HG02759 (cell line): ENCODE measurements at regions not wholly inside any gene's neighbourhood (a gene's known extent, or its start where the extent isn't known, plus 50 kb on each side); places are given as distances from the start of the nearest gene placed in this dataset.
"Not testable (repeated sequence)": the region's sequence is repeated elsewhere in the genome, so short reads cannot be mapped to it uniquely, and the experiment has no call there.

Experiments used
- ATAC-seq: cut with Tn5 transposase; IDR thresholded peaks from one replicate; pipeline ENCODE4 v1.9.1; 2021; ENCODE audit warnings: mild to moderate bottlenecking, moderate library complexity; ENCODE audit not compliant: unreplicated experiment

GRCh38 chr11:127995921-127996320 lies 591.4 kb downstream of the ETS1 start:
- no peak for ATAC-seq

DNA sequence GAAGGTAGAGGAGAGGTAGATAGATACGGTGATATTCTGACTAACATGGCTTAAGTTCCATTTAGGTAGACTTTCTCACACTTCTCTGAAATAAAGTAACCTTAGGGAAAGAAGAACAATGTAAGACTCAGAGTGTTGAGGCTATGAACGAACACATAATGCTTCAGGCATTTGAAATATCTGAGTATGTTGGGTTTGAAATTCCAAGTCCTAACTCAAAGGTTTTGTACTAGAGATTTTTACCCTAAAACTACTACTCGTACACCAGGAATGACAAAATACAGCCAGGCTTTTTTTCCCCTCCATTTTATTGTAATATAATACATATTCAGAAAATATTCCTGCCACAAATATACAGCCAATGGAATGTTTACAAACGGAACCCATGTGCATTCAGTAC lies 592.6 kb downstream of the ETS1 start:
- no peak for ATAC-seq

- no peak for ATAC-seq
These were observed 593.6 kb downstream of the ETS1 start for GRCh38 chr11:127993788-127994187.

DNA sequence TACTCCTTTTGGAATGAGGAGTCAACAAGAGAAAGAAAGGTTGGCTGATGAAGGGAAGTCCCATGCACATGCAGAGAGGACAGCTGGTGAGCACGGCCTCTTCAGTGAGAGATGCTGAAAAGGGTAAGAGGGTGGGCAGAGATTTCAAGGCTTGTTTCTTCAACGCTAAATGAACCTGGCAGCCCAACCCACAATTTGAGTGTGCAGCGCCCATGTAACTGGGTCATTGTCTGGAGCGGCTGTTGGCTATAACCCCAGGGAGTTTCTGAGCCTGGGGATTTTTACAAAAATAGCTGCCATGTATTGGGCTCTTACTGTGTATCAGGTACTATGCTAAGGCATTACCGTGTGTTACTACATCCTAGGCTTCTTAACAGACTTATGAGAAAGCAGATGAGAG lies 594.1 kb downstream of the ETS1 start:
- ATAC-seq, result no peak

DNA sequence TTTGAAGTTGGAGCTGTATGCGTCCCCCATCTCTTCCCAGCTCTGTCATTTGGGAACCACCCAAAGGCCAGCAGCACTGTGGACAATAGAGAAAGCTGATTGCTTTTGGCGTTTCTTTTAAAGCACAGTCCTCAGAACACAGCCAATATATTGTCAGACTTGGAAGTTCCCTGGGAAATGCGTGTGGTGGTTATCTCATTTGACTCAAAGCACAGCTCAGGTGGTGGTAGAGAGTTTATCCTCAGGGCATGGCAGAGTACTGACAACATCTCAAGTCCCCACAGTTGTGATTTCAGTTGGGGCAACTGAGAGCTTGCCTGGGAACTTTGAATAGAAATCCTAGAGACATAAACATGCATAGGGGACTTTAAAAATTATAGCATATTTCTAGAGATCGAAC lies 601.3 kb downstream of the ETS1 start:
- no peak for ATAC-seq

DNA sequence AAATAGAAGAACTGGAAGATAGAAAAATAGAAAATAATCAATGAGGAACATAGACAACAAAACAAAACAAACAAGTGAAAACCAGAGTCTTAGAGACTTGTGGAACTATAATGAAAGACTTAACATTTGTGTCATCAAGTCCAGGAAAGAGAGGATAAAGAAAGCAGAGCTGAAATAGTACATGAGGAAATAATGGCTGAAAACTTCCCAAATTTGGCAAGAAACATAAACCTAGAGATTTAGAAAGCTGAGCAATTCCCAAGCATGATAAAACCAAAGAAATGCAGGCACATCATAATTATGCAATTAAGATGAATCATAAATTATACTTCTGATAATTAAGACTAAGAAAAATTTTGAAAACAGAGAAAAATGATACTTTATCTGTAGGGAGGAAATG lies 614.5 kb downstream of the ETS1 start:
- ATAC-seq, result no peak

DNA sequence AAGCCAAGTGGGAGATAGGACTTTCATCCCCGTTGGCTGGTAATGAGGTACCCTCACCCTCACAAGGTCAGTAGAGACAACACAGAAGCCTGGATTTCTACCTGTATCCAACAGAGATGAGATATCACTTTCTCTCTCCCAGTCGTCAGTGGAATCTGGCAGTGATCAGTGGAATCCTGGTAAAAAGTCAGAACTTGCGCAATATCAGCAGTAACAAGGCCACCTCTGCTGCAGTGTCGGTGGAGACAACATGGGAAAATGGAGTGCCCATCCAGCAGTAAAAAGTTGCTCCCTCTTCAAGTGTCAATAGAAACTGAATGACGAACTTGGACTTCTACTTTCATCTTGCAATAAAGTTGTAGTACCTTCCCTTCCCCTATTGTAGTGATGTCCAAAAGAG lies 615.9 kb downstream of the ETS1 start:
- ATAC-seq, result no peak

GRCh38 chr11:127966821-127967220 lies 620.5 kb downstream of the ETS1 start:
- no peak for ATAC-seq

- ATAC-seq, result no peak
These were observed 621.3 kb downstream of the ETS1 start for GRCh38 chr11:127965939-127966668.

- ATAC-seq, result no peak
These were observed 624.9 kb downstream of the ETS1 start for GRCh38 chr11:127962416-127962815.

GRCh38 chr11:127950162-127950561 lies 637.2 kb downstream of the ETS1 start:
- no peak for ATAC-seq

DNA sequence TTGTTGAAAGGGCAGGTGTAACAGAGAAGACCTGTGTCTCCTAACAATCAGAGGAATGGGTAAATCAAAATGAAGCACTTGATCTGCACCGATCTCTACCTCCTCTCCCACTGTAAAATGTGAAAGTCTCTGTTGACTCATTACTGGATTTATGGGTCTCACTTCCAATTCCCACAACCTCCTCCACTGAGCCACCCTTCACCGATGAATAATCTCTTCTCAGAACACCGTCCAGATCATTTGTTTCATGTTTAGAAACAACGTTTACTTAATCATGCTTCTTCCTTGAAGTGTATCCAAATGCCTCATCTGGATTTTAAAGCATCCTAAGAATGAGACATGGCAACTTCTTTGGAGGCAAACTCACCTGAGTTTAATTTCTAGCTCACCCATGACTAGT lies 643.6 kb downstream of the ETS1 start:
- no peak for ATAC-seq

DNA sequence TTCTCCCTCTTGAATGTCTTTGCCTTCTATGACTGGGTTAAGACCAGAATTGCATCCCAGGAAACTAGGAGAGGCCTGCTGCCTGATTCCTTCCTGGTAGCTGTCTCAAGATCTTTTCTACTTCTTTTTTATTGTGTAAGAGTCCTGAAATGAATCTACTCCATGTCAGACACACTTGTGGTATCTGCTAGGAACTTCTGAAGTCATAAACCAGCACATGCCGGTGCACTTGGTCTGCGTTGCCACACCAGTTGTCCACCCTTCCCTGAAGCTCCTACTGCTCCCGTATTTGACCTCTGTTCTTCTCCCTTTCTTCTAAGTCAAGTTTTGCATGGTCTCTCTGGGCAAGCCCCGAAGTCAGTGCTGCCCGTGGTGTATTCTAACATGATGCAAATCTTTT lies 644.2 kb downstream of the ETS1 start:
- no peak for ATAC-seq

DNA sequence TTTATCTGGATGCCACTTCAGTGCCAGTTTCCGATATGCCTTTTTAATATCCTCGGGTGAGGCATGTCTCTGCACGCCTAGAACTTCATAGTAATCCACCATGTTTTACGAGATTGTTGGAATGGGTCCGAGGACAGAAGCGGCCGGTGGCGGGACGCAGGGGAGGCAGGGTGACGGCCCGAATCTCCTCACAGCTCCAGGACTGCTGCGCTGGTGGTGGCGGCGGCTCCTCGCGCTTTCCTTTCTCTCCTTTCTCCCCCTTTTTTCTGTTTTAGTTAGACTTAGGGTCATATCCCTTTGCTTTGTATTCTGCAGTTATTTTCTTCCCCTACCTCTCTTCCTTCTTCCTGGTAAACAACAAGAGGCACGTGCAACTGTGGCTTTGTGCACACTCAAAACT lies 645.8 kb downstream of the ETS1 start:
- not testable (repeated sequence) for ATAC-seq

GRCh38 chr11:127939000-127939399 lies 648.4 kb downstream of the ETS1 start:
- ATAC-seq, result no peak

DNA sequence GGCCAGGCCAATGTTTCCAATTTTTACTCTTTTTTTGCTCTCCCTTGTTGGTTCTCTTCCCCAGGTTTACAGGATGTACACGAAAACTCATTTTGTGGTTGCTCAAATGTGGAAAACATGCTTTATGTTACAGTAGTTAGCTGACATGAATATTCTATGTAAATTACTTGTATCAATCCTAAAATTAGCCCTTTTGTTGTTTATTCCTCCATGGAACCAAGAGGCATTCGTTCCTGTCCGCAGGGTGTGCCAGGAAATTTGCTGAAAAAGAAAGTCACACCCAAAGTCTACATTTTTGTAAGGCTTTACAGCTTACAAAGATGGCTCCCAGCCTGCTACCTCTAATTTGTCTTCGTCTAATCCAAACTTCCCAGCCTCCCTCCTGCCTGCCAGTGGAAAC lies 652.3 kb downstream of the ETS1 start:
- no peak for ATAC-seq

DNA sequence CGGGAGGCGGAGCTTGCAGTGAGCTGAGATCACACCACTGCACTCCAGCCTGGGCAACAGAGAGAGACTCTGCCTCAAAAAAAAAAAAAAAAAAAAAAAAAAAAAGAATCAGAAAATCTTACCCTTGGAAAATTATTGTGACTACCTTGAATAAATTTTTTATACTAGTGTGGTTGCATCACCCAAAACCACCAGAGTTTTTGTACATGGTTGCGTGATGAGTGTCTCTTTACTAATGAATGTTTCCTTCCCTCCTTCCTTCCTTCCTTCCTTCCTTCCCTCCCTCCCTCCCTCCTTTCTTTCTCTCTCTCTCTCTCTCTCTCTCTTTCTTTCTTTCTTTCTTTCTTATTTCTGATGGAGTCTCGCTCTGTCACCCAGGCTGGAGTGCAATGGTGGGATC lies 653.4 kb downstream of the ETS1 start:
- ATAC-seq, result not testable (repeated sequence)

DNA sequence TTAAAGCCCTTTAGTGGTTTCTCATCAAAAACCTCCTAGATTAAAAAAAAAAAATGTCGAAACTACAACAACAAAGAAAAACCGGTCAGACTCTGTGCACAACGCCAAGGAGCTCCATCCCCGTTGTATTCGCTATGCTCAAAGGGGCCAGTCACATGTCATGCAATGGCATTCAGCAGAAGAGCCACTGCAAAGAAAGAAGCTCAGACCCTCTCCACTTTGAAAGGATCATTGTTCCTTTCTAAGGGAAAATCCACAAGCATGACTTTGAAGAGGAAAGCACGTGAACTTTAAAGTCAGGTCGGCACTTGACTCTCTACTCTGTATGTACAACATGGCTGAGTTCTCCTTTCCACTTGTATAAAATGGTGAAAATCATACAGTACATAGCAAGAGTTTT lies 655.6 kb downstream of the ETS1 start:
- ATAC-seq, result no peak

DNA sequence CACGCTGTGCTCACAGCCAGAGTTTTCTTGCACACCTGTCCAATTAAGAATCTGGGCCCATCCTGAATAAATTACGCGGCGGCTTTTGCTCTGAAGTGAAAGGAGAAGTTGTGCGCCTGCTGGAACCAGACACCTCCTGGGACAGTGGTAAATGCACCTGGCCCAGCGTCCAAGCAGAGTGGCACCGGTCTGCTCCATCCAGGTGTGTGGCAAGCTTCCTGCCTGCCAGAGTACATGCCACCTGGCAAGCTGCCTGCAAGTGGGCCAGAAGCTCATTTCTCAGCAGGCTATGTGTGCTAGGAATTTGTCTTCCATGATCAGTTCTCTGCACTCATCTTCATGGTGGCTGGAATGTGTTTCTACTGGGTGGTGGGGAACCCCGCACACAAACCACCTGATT lies 660.6 kb downstream of the ETS1 start:
- no peak for ATAC-seq

- no peak for ATAC-seq
These were observed 661.9 kb downstream of the ETS1 start for GRCh38 chr11:127925475-127925874.

- ATAC-seq, result no peak
These were observed 668.0 kb downstream of the ETS1 start for GRCh38 chr11:127919206-127920000.

DNA sequence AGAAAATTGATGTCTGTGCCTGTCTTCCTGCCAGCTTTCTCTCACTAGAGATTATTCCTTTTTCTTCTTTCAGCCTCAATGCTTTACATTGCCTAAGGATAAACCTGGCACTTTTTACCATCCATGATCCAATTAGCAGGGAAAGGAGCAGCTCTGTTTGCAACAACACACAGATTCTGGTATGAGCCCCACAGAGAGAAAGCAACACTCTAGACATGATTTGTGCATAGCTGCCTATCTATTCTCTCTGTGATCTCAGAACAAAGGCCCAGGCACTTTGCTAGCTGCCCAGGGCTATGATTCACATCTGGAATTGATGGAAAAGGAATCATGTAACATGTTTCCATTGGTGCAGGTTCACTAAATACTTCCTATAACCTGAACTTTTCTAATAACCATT lies 685.0 kb downstream of the ETS1 start:
- ATAC-seq, result no peak
